ENCODE measurements at regions not wholly inside any gene's neighbourhood (a gene's known extent, or its start where the extent isn't known, plus 50 kb on each side); places are given as distances from the start of the nearest gene placed in this dataset.
A peak's percentile ranks its signal among the peaks of the same experiment; 100 is the strongest.

- Histone ChIP-seq H3K4me1 (no peaks in the 10 kb centered on the region), H3K9me3 (no peaks in the 10 kb centered on the region), H3K4me3 (no peak overlapping the region), H3K27me3 (no peaks in the 10 kb centered on the region), H3K36me3 (no peaks in the 10 kb centered on the region), H3K27ac (no peak overlapping the region)
- intact Hi-C loops (cut with DNase I; ENCODE audit: low total_unique reads), result no loop called here
- DNase-seq, result no peak
- TF ChIP-seq POLR2AphosphoS5 (IDR thresholded peaks at IDR 0.05), result no peak
- TF ChIP-seq CTCF (IDR thresholded peaks at IDR 0.05), result no peak
- TF ChIP-seq POLR2A (IDR thresholded peaks at IDR 0.05), result no peak
- TF ChIP-seq EP300 (IDR thresholded peaks at IDR 0.05), result no peak
Measured at GRCh38 chr11:109590782-109591181, 168.8 kb downstream of the C11orf87 start.

- no peak for TF ChIP-seq EP300 (IDR thresholded peaks at IDR 0.05)
- TF ChIP-seq CTCF (IDR thresholded peaks at IDR 0.05), result no peak
- TF ChIP-seq POLR2A (IDR thresholded peaks at IDR 0.05), result no peak
- DNase-seq, result no peak
- no peak overlapping the region for H3K4me3 ChIP-seq
- intact Hi-C loops (cut with DNase I; ENCODE audit: low total_unique reads), result no loop called here
- H3K27ac ChIP-seq, result no peak overlapping the region
- no peaks in the 10 kb centered on the region for H3K27me3 ChIP-seq
- no peaks in the 10 kb centered on the region for H3K9me3 ChIP-seq
- no peaks in the 10 kb centered on the region for H3K4me1 ChIP-seq
- WGBS, 5 donors, result 78 to 83% (median 82%) methylated on average over 4 of the region's 4 CpGs
- H3K36me3 ChIP-seq, result no peaks in the 10 kb centered on the region
Measured at GRCh38 chr11:109597336-109597735, 175.3 kb downstream of the C11orf87 start.

GRCh38 chr11:109604481-109605400 is 182.8 kb downstream of the C11orf87 start:
- H3K9me3 ChIP-seq, result no peaks in the 10 kb centered on the region
- no peak overlapping the region for H3K27ac ChIP-seq
- TF ChIP-seq POLR2A (IDR thresholded peaks at IDR 0.05) (no peak), CTCF (IDR thresholded peaks at IDR 0.05) (no peak), EP300 (IDR thresholded peaks at IDR 0.05) (no peak), POLR2AphosphoS5 (IDR thresholded peaks at IDR 0.05) (no peak)
- 59 to 75% (median 63%) methylated on average over 3 of the region's 3 CpGs for WGBS, 5 donors
- H3K4me3 ChIP-seq, result no peak overlapping the region
- no peaks in the 10 kb centered on the region for H3K36me3 ChIP-seq
- peak in 1 of 2 donors; percentile 35 for DNase-seq
- H3K4me1 ChIP-seq, result peaks cover 0 to 4% (median 0%) of the 10 kb centered on the region in 4 donors
- intact Hi-C loops (cut with DNase I; ENCODE audit: low total_unique reads), result no loop called here
- no peaks in the 10 kb centered on the region for H3K27me3 ChIP-seq

GRCh38 chr11:109606256-109606655 is 184.3 kb downstream of the C11orf87 start:
- H3K36me3 ChIP-seq, result no peaks in the 10 kb centered on the region
- 36 to 73% (median 62%) methylated on average over 1 of the region's 1 CpG for whole genome bisulfite sequencing, 5 donors
- DNase-seq, result peak in 1 of 2 donors; percentile 11
- no peaks in the 10 kb centered on the region for H3K9me3 ChIP-seq
- TF ChIP-seq CTCF (IDR thresholded peaks at IDR 0.05) (no peak), POLR2A (IDR thresholded peaks at IDR 0.05) (no peak), EP300 (IDR thresholded peaks at IDR 0.05) (no peak), POLR2AphosphoS5 (IDR thresholded peaks at IDR 0.05) (no peak)
- H3K4me1 ChIP-seq, result peaks cover 0 to 4% (median 0%) of the 10 kb centered on the region in 4 donors
- H3K27me3 ChIP-seq, result no peaks in the 10 kb centered on the region
- no peak overlapping the region for H3K27ac ChIP-seq
- intact Hi-C loops (cut with DNase I; ENCODE audit: low total_unique reads), result no loop called here
- no peak overlapping the region for H3K4me3 ChIP-seq
